ENCODE measurements at regions not wholly inside any gene's neighbourhood (a gene's known extent, or its start where the extent isn't known, plus 50 kb on each side); places are given as distances from the start of the nearest gene placed in this dataset.

DNA sequence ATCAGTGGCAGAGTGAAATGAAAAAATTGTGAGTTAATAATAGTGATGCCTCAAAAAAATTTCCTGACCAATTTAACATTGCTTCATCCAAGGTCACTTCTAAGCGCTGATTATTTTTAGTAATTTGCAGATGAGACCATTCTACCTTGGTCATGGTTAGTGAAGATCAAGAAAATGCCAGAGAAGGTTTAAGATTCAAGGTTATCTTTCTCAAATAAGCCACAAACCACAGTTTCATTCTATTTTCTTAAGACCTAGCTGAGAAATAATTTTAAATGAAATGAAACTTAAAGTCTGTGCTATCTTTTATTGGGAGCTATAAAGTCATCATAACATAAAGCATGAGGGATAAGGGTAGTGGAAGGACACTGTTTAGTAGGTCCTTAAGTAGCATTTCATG is 353.9 kb upstream of the NAALADL2 start:
- H2AFZ ChIP-seq (ENCODE audit: low read length) = no peak overlapping the region
- no peak overlapping the region for H4K91ac ChIP-seq (replicated peaks; ENCODE audit: insufficient read length, low read length)
- CTCF ChIA-PET (ENCODE audit: partially characterized antibody) = no interaction called here
- no peak overlapping the region for H2BK15ac ChIP-seq (ENCODE audit: low read length)
- H3K79me2 ChIP-seq (ENCODE audit: control insufficient read depth in 1 of 2, insufficient read depth in 2 of 2, low read length in 2 of 2) = no peaks in the 10 kb centered on the region
- DNase-seq (ENCODE audit: low read depth in 1 of 2, low spot score in 2 of 2) (no peak), FAIRE-seq (no peak)
- no peaks in the 10 kb centered on the region for H3K4me1 ChIP-seq (replicated peaks in 1 of 4; ENCODE audit: control insufficient read depth in 3 of 4, insufficient read depth in 4 of 4, low read length in 3 of 4)
- H2AK5ac ChIP-seq (ENCODE audit: low read depth, low read length) = no peak overlapping the region
- no peak overlapping the region for H3K4ac ChIP-seq (replicated peaks; ENCODE audit: insufficient read length, low read depth, low read length)
- H3K9ac ChIP-seq (replicated peaks in 1 of 4; ENCODE audit: extremely low read depth in 1 of 4, low read depth in 3 of 4, low read length in 3 of 4) = no peak overlapping the region
- no peak overlapping the region for H3K14ac ChIP-seq (ENCODE audit: insufficient read length)
- no peak overlapping the region for H3K56ac ChIP-seq (replicated peaks; ENCODE audit: insufficient read length, low read depth, low read length)
- no peak overlapping the region for H3K27ac ChIP-seq (ENCODE audit: low read depth, low read length)
- H2BK12ac ChIP-seq (ENCODE audit: low read depth, low read length) = no peak overlapping the region
- POLR2A ChIA-PET (ENCODE audit: partially characterized antibody) = no interaction called here
- no peaks in the 10 kb centered on the region for H3K79me1 ChIP-seq (ENCODE audit: low read depth, low read length)
- H4K20me1 ChIP-seq (replicated peaks in 1 of 2; ENCODE audit: control insufficient read depth in 1 of 2, insufficient read depth in 2 of 2, low read length in 2 of 2) = no peaks in the 10 kb centered on the region
- no peak overlapping the region for H3K4me2 ChIP-seq (ENCODE audit: insufficient read depth in 1 of 2, low read depth in 2 of 2, low read length in 2 of 2)
- WGBS, 2 experiments (ENCODE audit: extremely low coverage in 1 of 2, insufficient coverage in 1 of 2, insufficient read length in 1 of 2, insufficient replicate concordance in 2 of 2, low coverage in 1 of 2, low lambda C conversion rate in 2 of 2, missing lambda C conversion rate in 1 of 2) = 89% methylated on average over 1 of the region's 1 CpG; no CpG with 5 or more reads in 1 of the 2 experiments
- H3K27me3 ChIP-seq (replicated peaks in 1 of 4; ENCODE audit: control insufficient read depth in 3 of 4, extremely low read depth in 1 of 4, insufficient read depth in 3 of 4, low read length in 3 of 4) = no peaks in the 10 kb centered on the region
- no peak overlapping the region for H4K5ac ChIP-seq (ENCODE audit: insufficient read length, low read depth, low read length)
- H3K9me3 ChIP-seq (ENCODE audit: insufficient read depth in 2 of 2, low read depth in 1 of 2, low read length in 1 of 2) = no peaks in the 10 kb centered on the region
- H3K4me3 ChIP-seq (ENCODE audit: extremely low read depth in 1 of 4, insufficient read depth in 2 of 4, low read depth in 3 of 4, low read length in 4 of 4) = no peak overlapping the region
- H2BK120ac ChIP-seq (replicated peaks; ENCODE audit: low read depth, low read length) = no peak overlapping the region
- no peak overlapping the region for H2BK5ac ChIP-seq (ENCODE audit: low read depth, low read length)
- no peaks in the 10 kb centered on the region for H3K36me3 ChIP-seq (ENCODE audit: control insufficient read depth in 2 of 4, insufficient read depth in 4 of 4, low read length in 3 of 4)
- no peak overlapping the region for H2BK20ac ChIP-seq (ENCODE audit: low read length)
- no peaks in the 10 kb centered on the region for H3K23me2 ChIP-seq (ENCODE audit: low read depth, low read length)
- H4K8ac ChIP-seq (ENCODE audit: extremely low read depth, insufficient read depth, low read length) = no peak overlapping the region
- H3K18ac ChIP-seq (ENCODE audit: extremely low read depth, low read length) = no peak overlapping the region
- no peak overlapping the region for H3K23ac ChIP-seq (ENCODE audit: insufficient read length)
- TF ChIP-seq CBX8 (IDR thresholded peaks at IDR 0.05; ENCODE audit: borderline replicate concordance, low read depth, low read length) (no peak), GTF2F1 (IDR thresholded peaks at IDR 0.05; ENCODE audit: borderline replicate concordance, low read depth, low read length) (no peak), JUN (IDR thresholded peaks at IDR 0.05; ENCODE audit: low read depth, low read length) (no peak), KDM4A (IDR thresholded peaks at IDR 0.05; ENCODE audit: low read depth, low read length, severe bottlenecking) (no peak), ASH2L (IDR thresholded peaks at IDR 0.05; ENCODE audit: low read length) (no peak), NRF1 (IDR thresholded peaks at IDR 0.05; ENCODE audit: low read depth, low read length) (no peak), BRCA1 (IDR thresholded peaks at IDR 0.05; ENCODE audit: low read depth, low read length) (no peak), POLR2A (IDR thresholded peaks at IDR 0.05; ENCODE audit: control extremely low read depth in 1 of 2, low read depth in 2 of 2, low read length in 2 of 2) (no peak), SP1 (IDR thresholded peaks at IDR 0.05; ENCODE audit: low read depth, low read length) (no peak), CHD2 (IDR thresholded peaks at IDR 0.05; ENCODE audit: low read length) (no peak), SP2 (IDR thresholded peaks at IDR 0.05; ENCODE audit: low read length) (no peak), KDM1A (IDR thresholded peaks at IDR 0.05; ENCODE audit: borderline replicate concordance, low read length) (no peak), SUZ12 (IDR thresholded peaks at IDR 0.05; ENCODE audit: low read length) (no peak), POLR2AphosphoS5 (IDR thresholded peaks at IDR 0.05; ENCODE audit: low read depth, low read length) (no peak)
- TF ChIP-seq, protein P1, sequence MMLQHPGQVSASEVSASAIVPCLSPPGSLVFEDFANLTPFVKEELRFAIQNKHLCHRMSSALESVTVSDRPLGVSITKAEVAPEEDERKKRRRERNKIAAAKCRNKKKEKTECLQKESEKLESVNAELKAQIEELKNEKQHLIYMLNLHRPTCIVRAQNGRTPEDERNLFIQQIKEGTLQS (IDR thresholded peaks at IDR 0.05; ENCODE audit: insufficient read depth, low read depth, low read length) = no peak
- TF ChIP-seq, protein P2, sequence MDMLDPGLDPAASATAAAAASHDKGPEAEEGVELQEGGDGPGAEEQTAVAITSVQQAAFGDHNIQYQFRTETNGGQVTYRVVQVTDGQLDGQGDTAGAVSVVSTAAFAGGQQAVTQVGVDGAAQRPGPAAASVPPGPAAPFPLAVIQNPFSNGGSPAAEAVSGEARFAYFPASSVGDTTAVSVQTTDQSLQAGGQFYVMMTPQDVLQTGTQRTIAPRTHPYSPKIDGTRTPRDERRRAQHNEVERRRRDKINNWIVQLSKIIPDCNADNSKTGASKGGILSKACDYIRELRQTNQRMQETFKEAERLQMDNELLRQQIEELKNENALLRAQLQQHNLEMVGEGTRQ (IDR thresholded peaks at IDR 0.05; ENCODE audit: low read length) = no peak
